CD14-positive monocyte (primary cell): ENCODE measurements at regions not wholly inside any gene's neighbourhood (a gene's known extent, or its start where the extent isn't known, plus 50 kb on each side); places are given as distances from the start of the nearest gene placed in this dataset.

Source experiments
- DNase-seq, 3 donors: peaks; one replicate each; pipeline ENCODE4 v3.0.0-alpha.2; 2011 to 2022
- H2AFZ ChIP-seq: 2 replicates; pipeline ENCODE4 v1.6.0; 2012; ENCODE audit warnings: mild to moderate bottlenecking, low read depth, low read length, inconsistent platforms; ENCODE audit not compliant: insufficient read depth, poor library complexity, severe bottlenecking
- H3K27ac ChIP-seq, 2 donors: 1 replicate in 1 of 2; 2 replicates in 1 of 2; pipeline ENCODE4 v1.5.1; 2012 to 2013; ENCODE audit warnings: low read length in 2 of 2, control low read depth in 1 of 2, inconsistent platforms in 1 of 2, low read depth in 1 of 2, mild to moderate bottlenecking in 1 of 2
- H3K27me3 ChIP-seq, 2 donors: one replicate each; pipeline versions ENCODE4 v1.6.0 to v1.6.1; 2011 to 2013; ENCODE audit warnings: low read length in 2 of 2; ENCODE audit not compliant: control insufficient read depth in 2 of 2, insufficient read depth in 2 of 2
- H3K36me3 ChIP-seq, 2 donors: replicated peaks in 1 of 2; 1 replicate in 1 of 2; 2 replicates in 1 of 2; pipeline versions ENCODE4 v1.5.1 to v1.6.1; 2012 to 2013; ENCODE audit warnings: low read length in 2 of 2, control low read depth in 1 of 2, inconsistent platforms in 1 of 2, mild to moderate bottlenecking in 1 of 2; ENCODE audit not compliant: insufficient read depth in 2 of 2, control insufficient read depth in 1 of 2
- H3K4me1 ChIP-seq, 2 donors: 1 replicate in 1 of 2; 2 replicates in 1 of 2; pipeline versions ENCODE4 v1.5.1 to v1.6.1; 2012 to 2013; ENCODE audit warnings: low read length in 2 of 2, control low read depth in 1 of 2, inconsistent platforms in 1 of 2, mild to moderate bottlenecking in 1 of 2, moderate library complexity in 1 of 2; ENCODE audit not compliant: insufficient read depth in 2 of 2, control insufficient read depth in 1 of 2
- H3K4me2 ChIP-seq: replicated peaks from 2 replicates; pipeline ENCODE3; 2012; ENCODE audit warnings: low read length, moderate library complexity, mild to moderate bottlenecking; ENCODE audit not compliant: poor library complexity, severe bottlenecking; ENCODE audit errors: extremely low read depth
- H3K4me3 ChIP-seq, 3 experiments: fragments of 200-600 bp in 1 of 3; sonication (generic) in 1 of 3; replicated peaks in 1 of 3; 1 replicate in 2 of 3; 2 replicates in 1 of 3; pipeline ENCODE4 v1.5.1; 2011 to 2013; ENCODE audit warnings: low read length in 3 of 3, mild to moderate bottlenecking in 3 of 3, control low read depth in 2 of 3, low read depth in 2 of 3, inconsistent platforms in 1 of 3, moderate library complexity in 1 of 3
- H3K79me2 ChIP-seq: 2 replicates; pipeline ENCODE4 v1.6.0; 2012; ENCODE audit warnings: mild to moderate bottlenecking, control low read depth, inconsistent platforms, low read length, moderate library complexity; ENCODE audit not compliant: insufficient read depth
- H3K9ac ChIP-seq: 2 replicates; pipeline ENCODE4 v1.6.0; 2017; ENCODE audit warnings: low read length, mild to moderate bottlenecking; ENCODE audit not compliant: insufficient read depth, poor library complexity, severe bottlenecking
- H3K9me3 ChIP-seq, 2 donors: replicated peaks in 1 of 2; 1 replicate in 1 of 2; 2 replicates in 1 of 2; pipeline versions ENCODE4 v1.5.1 to v1.6.1; 2012 to 2013; ENCODE audit warnings: low read length in 2 of 2, control low read depth in 1 of 2; ENCODE audit not compliant: control insufficient read depth in 1 of 2, insufficient read depth in 1 of 2
- H4K20me1 ChIP-seq: 2 replicates; pipeline ENCODE4 v1.6.0; 2012; ENCODE audit warnings: mild to moderate bottlenecking, low read length, control low read depth, moderate library complexity; ENCODE audit not compliant: insufficient read depth
- H3K27ac Mint-ChIP-seq, 7 donors: one replicate each; pipeline ENCODE4 v1.8.0; 2020; ENCODE audit warnings: mild to moderate bottlenecking in 7 of 7, mixed read lengths in 7 of 7, moderate library complexity in 6 of 7, inconsistent platforms in 2 of 7
- H3K27me3 Mint-ChIP-seq, 3 donors: one replicate each; pipeline ENCODE4 v1.8.0; 2021 to 2022; ENCODE audit warnings: low read depth in 3 of 3, mild to moderate bottlenecking in 3 of 3, mixed read lengths in 3 of 3, moderate library complexity in 3 of 3, inconsistent platforms in 1 of 3
- H3K36me3 Mint-ChIP-seq, 2 donors: one replicate each; pipeline ENCODE4 v1.8.0; 2020; ENCODE audit warnings: mixed read lengths in 2 of 2, inconsistent platforms in 1 of 2, mild to moderate bottlenecking in 1 of 2
- H3K4me1 Mint-ChIP-seq: one replicate; pipeline ENCODE4 v1.8.0; 2020; ENCODE audit warnings: mild to moderate bottlenecking, mixed read lengths
- H3K4me3 Mint-ChIP-seq, 2 donors: one replicate each; pipeline ENCODE4 v1.8.0; 2020; ENCODE audit warnings: mild to moderate bottlenecking in 2 of 2, mixed read lengths in 2 of 2, moderate library complexity in 1 of 2
- H3K9me3 Mint-ChIP-seq, 7 donors: one replicate each; pipeline ENCODE4 v1.8.0; 2020 to 2022; ENCODE audit warnings: mixed read lengths in 7 of 7, mild to moderate bottlenecking in 6 of 7, moderate library complexity in 6 of 7, inconsistent platforms in 2 of 7
- CTCF ChIP-seq: fragments of 200-600 bp; IDR thresholded peaks from one replicate; pipeline ENCODE4 v1.8.0; 2022; ENCODE audit warnings: antibody characterized with exemption, mild to moderate bottlenecking
- WGBS: methylation state at CpG from one replicate; pipeline ENCODE4 v1.1.5; 2013; ENCODE audit warnings: missing lambda C conversion rate; ENCODE audit not compliant: insufficient coverage; 5-methylcytosine and 5-hydroxymethylcytosine counted together
- intact Hi-C, 2 donors: fragments of 100-400 bp; cut with micrococcal nuclease; formaldehyde crosslinking; loops; one replicate each; pipeline versions ENCODE4 v1.15.0 to v1.15.1; 2023

- H3K4me3 Mint-ChIP-seq, result no peak overlapping the region
Measured at GRCh38 chr5:3801967-3802366, 206.3 kb downstream of the IRX1 start.

GRCh38 chr5:3809455-3809854, 213.8 kb downstream of the IRX1 start:
- Histone ChIP-seq H3K4me3 (no peak overlapping the region), H3K27me3 (no peaks in the 10 kb centered on the region), H3K9ac (no peak overlapping the region), H3K36me3 (no peaks in the 10 kb centered on the region), H2AFZ (no peak overlapping the region), H3K79me2 (no peaks in the 10 kb centered on the region), H3K9me3 (peaks cover 0 to 3% of the 10 kb centered on the region in 2 donors), H3K4me1 (no peaks in the 10 kb centered on the region), H4K20me1 (no peaks in the 10 kb centered on the region), H3K27ac (no peak overlapping the region), H3K4me2 (no peak overlapping the region)
- WGBS, result 100% methylated on average over 1 of the region's 4 CpGs
- H3K4me3 Mint-ChIP-seq, result no peak overlapping the region
- no peak for TF ChIP-seq CTCF
- H3K27me3 Mint-ChIP-seq, result peaks cover 0 to 2% (median 1%) of the 10 kb centered on the region in 3 donors
- H3K36me3 Mint-ChIP-seq, result no peaks in the 10 kb centered on the region
- no peaks in the 10 kb centered on the region for H3K4me1 Mint-ChIP-seq
- DNase-seq, result no peak
- intact Hi-C loops, result no loop called here
- no peak overlapping the region for H3K27ac Mint-ChIP-seq
- peaks cover 4 to 25% (median 8%) of the 10 kb centered on the region in 7 donors for H3K9me3 Mint-ChIP-seq

More at GRCh38 chr5:3801967-3802366, 206.3 kb downstream of the IRX1 start:
- Histone ChIP-seq H3K9ac (no peak overlapping the region), H3K4me1 (no peaks in the 10 kb centered on the region), H3K9me3 (peaks cover 0 to 8% of the 10 kb centered on the region in 2 donors), H3K27me3 (no peaks in the 10 kb centered on the region), H3K4me2 (no peak overlapping the region), H2AFZ (no peak overlapping the region), H3K79me2 (no peaks in the 10 kb centered on the region), H3K27ac (no peak overlapping the region), H3K4me3 (no peak overlapping the region), H3K36me3 (no peaks in the 10 kb centered on the region), H4K20me1 (no peaks in the 10 kb centered on the region)
- peaks cover 5 to 13% (median 8%) of the 10 kb centered on the region in 7 donors for H3K9me3 Mint-ChIP-seq
- intact Hi-C loops, result no loop called here
- no peaks in the 10 kb centered on the region for H3K27me3 Mint-ChIP-seq
- no peaks in the 10 kb centered on the region for H3K36me3 Mint-ChIP-seq
- no peak for TF ChIP-seq CTCF
- no peak for DNase-seq
- no peak overlapping the region for H3K27ac Mint-ChIP-seq
- WGBS, result 100% methylated on average over 2 of the region's 2 CpGs
- H3K4me1 Mint-ChIP-seq, result no peaks in the 10 kb centered on the region
